Stimulated activated naive CD8-positive, alpha-beta T cell treated with anti-CD3 and anti-CD28 coated beads, Interleukin-15, amount 100 ng/mL, for 72 hours (primary cell): ENCODE measurements at regions not wholly inside any gene's neighbourhood (a gene's known extent, or its start where the extent isn't known, plus 50 kb on each side); places are given as distances from the start of the nearest gene placed in this dataset.

Experiments used
- ATAC-seq: fragments of 150-1000 bp; cut with Tn5 transposase; 2 replicates; pipeline ENCODE4 v1.10.0; 2021; ENCODE audit warnings: mild to moderate bottlenecking, moderate library complexity
- DNase-seq, 2 donors: peaks; one replicate each; pipeline ENCODE4 v3.0.0; 2021 to 2022
- H3K27ac Mint-ChIP-seq, 2 donors: one replicate each; pipeline ENCODE4 v1.8.0; 2022; ENCODE audit warnings: mild to moderate bottlenecking in 2 of 2, mixed read lengths in 2 of 2, moderate library complexity in 2 of 2
- H3K27me3 Mint-ChIP-seq: one replicate; pipeline ENCODE4 v1.8.0; 2022; ENCODE audit warnings: mixed read lengths
- H3K4me1 Mint-ChIP-seq: one replicate; pipeline ENCODE4 v1.8.0; 2022; ENCODE audit warnings: mild to moderate bottlenecking, mixed read lengths
- H3K4me3 Mint-ChIP-seq, 2 donors: one replicate each; pipeline ENCODE4 v1.8.0; 2022; ENCODE audit warnings: mild to moderate bottlenecking in 2 of 2, mixed read lengths in 2 of 2, moderate library complexity in 1 of 2
- H3K9me3 Mint-ChIP-seq, 2 donors: one replicate each; pipeline ENCODE4 v1.8.0; 2022; ENCODE audit warnings: mixed read lengths in 2 of 2

GRCh38 chr7:86914551-86914950, 144.9 kb downstream of the ELAPOR2 start:
- no peak for ATAC-seq
- H3K4me1 Mint-ChIP-seq: peaks cover 8% of the 10 kb centered on the region
- DNase-seq: no peak
- no peak overlapping the region for H3K27ac Mint-ChIP-seq
- H3K27me3 Mint-ChIP-seq: no peaks in the 10 kb centered on the region
- no peak overlapping the region for H3K4me3 Mint-ChIP-seq
- no peaks in the 10 kb centered on the region for H3K9me3 Mint-ChIP-seq
